GM21529 (cell line): ENCODE measurements at regions not wholly inside any gene's neighbourhood (a gene's known extent, or its start where the extent isn't known, plus 50 kb on each side); places are given as distances from the start of the nearest gene placed in this dataset.
"Not testable (repeated sequence)": the region's sequence is repeated elsewhere in the genome, so short reads cannot be mapped to it uniquely, and the experiment has no call there.

Experiments
- ATAC-seq: cut with Tn5 transposase; IDR thresholded peaks from one replicate; pipeline ENCODE4 v1.9.1; 2021; ENCODE audit not compliant: unreplicated experiment

- peak; percentile 97 for ATAC-seq
Measured at GRCh38 chr13:90867336-90867683, 480.2 kb upstream of the MIR17HG start.

- no peak for ATAC-seq
Measured at GRCh38 chr13:90868321-90868920, 479.1 kb upstream of the MIR17HG start.

DNA sequence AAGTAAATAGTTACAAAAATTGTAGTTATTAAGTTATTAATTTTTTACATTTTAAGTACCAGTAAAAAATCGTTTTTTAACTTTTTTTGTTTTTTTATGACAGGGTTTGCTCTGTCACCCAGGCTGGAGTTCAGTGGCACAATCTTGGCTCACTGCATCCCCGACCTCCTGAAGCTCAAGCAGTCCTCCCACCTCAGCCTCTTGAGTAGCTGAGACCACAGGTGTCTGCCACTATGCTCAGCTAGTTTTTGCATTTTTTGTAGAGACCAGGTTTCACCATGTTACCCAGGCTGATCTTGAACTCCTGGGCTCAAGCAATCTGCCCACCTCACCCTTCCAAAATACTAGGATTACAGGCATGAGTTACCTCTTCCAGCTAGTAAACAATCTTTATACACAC, 477.9 kb upstream of the MIR17HG start:
- no peak for ATAC-seq

- no peak for ATAC-seq
Measured at GRCh38 chr13:90872491-90873025, 474.9 kb upstream of the MIR17HG start.

GRCh38 chr13:90880790-90881189, 466.7 kb upstream of the MIR17HG start:
- no peak for ATAC-seq

DNA sequence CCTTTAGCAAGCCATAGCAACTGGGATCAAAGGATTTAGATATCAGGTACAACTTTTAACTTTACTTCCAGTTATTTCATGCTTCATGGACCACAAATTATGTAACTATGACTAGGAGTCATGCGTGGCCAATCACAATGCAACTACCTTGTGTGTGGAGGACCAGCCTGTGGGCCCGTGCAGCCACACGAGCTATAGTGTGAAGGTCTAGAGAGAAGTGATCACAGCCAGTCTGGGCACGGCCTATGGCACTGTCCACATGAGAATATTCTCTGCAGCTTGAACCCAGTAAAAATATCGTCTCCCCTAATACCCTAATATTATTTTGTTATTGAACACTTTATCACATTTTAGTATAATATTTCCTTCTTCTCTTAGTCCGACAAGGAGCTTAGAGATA, 464.9 kb upstream of the MIR17HG start:
- no peak for ATAC-seq

- no peak for ATAC-seq
Measured at GRCh38 chr13:90883592-90883991, 463.9 kb upstream of the MIR17HG start.

DNA sequence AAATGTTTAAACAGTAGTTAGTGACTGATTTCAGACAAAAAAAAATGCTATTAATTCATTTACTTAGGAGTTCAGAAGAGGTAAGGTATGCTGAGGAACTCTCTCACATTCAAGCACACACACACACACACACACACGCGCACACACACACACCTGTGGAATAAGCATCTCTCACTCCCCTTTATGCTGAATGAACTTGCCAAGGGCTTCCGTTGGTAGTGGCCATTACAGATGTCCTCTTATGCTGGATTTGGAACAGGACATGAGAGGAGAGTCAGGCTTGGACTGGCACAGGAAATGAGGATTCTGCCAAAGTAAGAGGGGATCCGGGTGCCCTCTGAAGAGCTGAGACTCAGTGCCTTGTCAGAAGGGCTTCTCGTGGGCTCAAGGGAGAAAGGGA, 463.4 kb upstream of the MIR17HG start:
- ATAC-seq, result no peak

GRCh38 chr13:90889906-90890834, 457.3 kb upstream of the MIR17HG start:
- no peak for ATAC-seq

DNA sequence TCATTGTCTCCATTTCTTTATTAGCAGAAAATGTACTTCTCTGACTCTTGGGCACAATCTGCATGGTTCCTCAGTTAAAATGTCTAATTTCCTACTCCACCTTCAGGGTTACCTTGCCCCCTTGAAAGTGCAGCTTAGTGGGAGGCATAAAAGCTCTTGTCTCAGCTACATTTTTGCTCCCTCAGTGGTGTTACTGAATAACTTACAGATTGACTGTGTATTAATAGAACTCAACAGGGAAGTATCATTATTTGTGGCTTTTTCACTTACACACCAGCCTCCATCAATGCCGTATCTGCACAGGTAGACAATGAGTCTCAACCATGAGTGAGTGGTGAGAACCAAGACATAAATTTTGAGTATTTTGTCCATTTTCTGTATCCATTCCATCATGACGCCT, 456.2 kb upstream of the MIR17HG start:
- ATAC-seq, result no peak

- ATAC-seq, result not testable (repeated sequence)
Measured at GRCh38 chr13:90893199-90893598, 454.3 kb upstream of the MIR17HG start.

DNA sequence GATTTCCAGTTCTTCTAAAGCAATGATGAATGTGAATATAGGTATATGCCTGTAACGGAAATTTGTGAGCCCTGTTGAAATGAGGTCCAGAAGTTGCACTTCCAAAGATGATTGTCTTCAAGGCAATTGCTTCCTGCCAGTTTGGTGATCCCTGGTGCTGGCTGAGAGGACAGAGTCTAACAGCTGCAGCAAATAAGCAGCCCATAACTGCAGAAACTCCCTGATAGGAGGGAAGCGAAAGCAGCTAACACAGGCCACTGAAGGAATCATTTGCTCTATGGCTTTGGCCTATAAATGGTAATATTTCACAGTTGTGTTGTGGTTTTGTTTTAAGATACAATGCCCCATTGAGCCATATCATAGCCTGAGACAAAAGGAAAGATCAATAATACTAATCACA, 451.5 kb upstream of the MIR17HG start:
- ATAC-seq, result no peak

GRCh38 chr13:90898811-90899210, 448.7 kb upstream of the MIR17HG start:
- ATAC-seq, result no peak

- ATAC-seq, result no peak
Measured at GRCh38 chr13:90899416-90899815, 448.1 kb upstream of the MIR17HG start.

DNA sequence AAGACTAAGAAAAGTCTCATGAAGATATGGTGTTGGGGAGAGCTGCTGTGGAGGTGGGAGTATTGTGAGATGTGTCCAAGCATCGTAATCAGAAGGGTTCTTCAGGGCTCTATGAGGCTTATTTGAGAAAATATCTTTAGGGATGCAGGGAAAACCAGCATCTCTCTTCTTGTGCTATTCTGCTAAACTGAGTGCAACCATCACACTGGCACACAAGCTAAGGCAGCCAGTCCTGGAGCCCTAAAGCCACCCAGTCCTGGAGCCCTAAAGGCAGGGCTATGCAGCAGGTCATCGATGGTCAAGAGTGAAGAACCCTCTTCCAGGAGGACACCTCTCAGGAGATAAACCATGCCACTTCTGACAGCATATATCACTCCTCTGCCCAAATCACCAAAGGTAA, 445.2 kb upstream of the MIR17HG start:
- no peak for ATAC-seq

- ATAC-seq, result no peak
Measured at GRCh38 chr13:90906554-90906953, 440.9 kb upstream of the MIR17HG start.

- ATAC-seq, result no peak
Measured at GRCh38 chr13:90908792-90909191, 438.7 kb upstream of the MIR17HG start.

DNA sequence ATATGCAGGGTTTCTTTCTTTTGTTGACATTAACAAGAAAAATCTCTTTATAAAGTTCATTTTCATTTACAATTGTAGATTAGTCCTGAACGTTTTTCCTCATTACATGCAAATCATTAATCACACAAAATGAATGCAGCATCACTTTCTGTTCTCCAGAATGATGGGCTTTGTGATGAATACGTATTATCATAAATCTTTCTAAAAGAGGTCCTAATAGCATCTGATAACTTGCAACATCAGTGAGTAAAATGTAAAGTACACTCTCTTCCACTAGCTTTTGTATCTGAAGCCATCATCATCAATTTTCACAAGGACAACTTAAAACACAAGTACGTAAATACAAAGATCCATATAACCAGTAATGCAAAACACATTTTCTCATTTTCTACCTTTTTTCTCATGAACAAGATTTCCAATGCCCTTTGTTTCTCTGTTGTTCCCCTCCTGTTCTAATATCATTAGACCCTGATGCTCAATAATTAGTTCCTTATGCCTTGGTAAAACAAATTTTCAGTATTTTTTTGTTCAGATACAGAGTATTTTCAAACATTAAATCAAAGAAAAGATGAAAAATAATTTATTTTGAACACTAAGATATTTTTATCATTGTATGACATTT, 437.4 kb upstream of the MIR17HG start:
- no peak for ATAC-seq

DNA sequence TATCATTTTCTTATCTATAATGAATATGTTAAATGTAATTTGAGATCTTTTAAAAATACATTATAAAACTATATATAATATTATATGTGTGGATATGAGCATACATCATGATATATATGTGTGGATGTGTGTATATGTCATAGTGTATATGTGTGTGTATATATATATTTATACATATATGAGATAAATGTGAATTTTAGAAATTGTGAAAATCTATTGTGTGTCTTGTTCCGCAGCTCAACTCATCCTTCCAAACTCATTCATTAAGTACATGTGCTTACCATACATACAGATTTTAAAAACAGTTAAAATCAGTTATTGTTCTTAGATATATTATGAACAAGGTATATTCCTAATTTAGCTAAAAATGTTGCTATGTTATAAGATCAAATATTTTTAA, 435.2 kb upstream of the MIR17HG start:
- no peak for ATAC-seq

- no peak for ATAC-seq
Measured at GRCh38 chr13:90918536-90918935, 429.0 kb upstream of the MIR17HG start.

- no peak for ATAC-seq
Measured at GRCh38 chr13:90919153-90919552, 428.3 kb upstream of the MIR17HG start.

DNA sequence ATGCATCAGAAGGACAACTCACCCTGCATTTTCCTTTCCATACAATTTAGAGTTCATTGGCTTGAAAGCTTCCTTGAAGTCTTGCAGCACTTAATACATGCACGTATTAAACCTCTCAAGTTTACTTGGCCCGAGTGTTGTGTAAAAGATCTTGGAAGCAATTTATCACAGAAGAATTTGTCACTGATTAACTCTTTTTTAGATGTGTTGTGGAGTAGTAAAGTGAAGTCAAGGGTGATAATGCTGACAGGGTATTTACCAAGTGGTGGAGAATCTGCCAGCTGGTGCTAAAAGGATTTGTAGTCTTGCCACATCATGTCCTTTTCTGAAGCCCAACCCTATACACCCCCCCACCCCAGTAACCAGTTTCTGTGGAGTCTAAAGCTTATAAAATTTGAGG, 421.0 kb upstream of the MIR17HG start:
- no peak for ATAC-seq
